GM21576 (cell line): ENCODE measurements at regions not wholly inside any gene's neighbourhood (a gene's known extent, or its start where the extent isn't known, plus 50 kb on each side); places are given as distances from the start of the nearest gene placed in this dataset.

Experiments
- ATAC-seq: cut with Tn5 transposase; IDR thresholded peaks from one replicate; pipeline ENCODE4 v1.9.1; 2021; ENCODE audit warnings: mild to moderate bottlenecking, moderate library complexity; ENCODE audit not compliant: unreplicated experiment

DNA sequence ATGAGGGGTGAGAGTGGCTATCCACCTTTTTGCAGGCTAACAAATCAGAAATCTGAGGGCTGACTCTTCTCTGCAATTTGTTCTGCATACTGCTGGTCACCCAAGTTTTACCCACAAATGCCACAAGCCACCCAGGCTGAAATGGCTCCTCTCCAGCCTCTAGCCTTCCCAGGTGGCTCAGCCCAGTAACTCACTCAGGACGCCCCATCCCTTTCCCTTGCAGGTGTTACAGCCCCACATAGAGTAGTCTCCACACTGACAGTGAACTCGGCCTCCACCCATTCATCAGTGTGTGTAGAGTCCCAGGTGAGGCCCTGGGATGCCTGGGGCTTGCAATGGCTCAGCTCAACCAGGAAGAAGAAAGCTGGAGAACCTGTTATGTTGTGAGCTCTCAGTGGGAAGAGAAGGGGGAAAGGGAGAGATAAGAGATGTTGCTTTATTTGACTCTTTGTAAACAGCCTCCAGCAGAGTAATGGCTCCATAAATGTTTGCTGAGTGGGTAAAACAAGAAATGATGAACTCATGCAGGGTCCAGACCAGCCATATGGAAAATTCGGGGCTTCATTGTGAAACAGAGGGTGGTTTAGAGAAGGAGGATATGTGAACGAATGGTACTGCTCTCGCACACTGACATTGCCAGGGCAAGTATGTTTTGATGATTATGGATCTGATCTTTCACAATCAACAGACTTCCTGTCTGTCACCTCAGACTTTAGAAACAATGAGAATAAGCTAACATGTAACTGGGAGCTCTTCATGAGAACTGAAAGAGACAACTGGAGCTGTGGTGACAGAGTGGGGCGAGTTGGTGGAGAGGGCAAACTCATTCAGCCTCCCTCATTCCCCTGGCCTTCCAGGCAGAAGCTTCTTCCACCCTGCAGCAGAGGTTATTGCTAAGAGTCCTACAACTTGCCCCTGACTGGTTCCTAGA is 74.2 kb upstream of the RFC3 start:
- ATAC-seq, result peak; percentile 77

DNA sequence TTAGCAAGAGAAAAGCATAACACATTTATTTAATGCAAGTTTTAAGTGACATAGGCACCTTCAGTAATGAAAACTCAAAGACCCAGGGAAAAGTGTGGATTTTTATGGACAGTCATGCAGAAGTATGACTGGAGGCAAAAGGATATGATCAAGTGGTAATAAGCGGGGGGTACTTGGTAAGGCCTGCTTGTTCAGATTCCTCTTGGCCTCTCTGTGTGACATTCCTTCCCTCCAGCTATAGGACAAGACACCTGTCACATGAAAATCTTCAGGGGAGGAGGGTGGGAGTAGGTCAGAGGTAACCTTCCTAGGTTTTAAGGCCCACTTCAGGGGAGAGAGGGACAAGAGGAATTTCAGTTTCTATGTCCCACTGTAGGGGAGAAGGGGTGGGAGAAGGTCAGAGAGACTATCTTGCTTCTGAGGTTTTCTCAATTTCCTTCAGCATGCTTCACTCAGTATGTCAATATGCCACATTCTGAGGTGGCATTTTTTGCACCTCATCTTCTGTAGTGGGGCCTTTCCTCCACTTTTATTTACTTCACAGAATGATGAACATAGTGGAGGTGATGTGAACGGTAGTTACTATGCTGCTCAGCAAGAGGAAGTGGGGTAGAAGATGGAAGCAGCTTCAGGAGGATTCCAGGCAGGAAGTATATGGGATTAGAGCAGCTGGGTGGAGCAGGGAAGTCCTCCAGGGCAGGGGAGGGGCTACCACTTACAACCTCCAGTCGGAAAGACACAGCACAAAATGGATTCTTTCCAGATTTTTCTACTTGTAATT is 73.2 kb upstream of the RFC3 start:
- ATAC-seq, result no peak

DNA sequence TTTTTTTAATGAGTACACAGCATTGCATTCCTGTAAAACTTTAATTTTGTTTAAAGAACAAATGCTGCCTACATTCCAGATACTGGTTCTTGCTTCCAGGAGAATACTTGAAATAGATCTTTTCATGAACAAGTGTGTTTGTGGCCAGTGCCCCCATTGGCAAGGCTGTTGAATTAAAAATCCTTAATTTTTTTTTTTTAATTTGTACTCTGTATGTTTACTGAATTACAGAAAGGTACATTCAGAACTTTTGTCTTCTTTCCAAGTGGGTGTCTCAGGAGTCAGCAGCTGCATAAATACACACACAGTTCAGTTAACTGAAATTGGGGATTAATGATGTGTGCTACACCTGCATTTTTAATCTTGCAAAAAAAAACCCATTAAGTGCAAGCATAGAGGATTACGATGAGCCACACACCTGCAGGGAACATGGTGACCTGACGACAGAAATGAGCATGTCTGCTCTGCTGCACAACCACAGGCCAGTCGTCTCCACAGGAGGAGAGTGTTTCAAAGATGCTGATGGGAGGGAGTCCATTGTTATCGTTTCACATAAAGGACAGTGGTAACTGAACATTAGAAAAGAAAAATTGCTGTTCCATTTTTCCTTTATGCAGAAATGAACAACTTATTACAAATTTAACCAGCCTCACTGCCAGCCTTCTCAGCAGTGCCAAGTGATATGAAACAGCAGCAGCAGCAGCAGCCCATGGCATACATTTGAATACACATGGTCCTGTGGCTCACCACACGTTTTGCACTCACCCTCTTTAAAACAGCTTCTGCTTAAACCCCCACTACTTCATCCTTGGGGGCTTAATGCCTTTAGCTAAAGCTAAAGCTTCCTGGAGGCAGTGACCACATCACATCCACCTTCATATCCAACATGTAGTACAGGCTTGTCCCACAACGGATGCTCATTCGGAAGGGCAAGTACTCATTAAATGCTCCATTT is 72.3 kb upstream of the RFC3 start:
- ATAC-seq, result peak; percentile 45

DNA sequence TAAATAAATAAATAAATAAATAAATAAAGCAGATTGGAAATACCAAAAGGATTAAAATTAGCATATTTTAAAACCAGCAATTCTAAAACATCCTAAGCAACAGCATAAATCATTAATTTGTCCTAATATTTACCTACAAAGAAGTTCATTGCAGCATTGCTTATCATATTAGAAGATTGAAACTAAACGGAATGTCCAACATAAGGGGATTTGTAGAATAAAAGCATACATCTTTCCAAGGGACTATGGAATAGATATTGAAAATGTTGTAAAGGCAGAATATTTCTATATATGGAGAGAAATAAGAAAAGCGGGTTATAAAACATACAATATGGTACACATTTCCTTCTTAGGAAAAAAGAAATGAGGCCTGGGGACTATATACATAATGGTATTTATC is 71.1 kb upstream of the RFC3 start:
- no peak for ATAC-seq

DNA sequence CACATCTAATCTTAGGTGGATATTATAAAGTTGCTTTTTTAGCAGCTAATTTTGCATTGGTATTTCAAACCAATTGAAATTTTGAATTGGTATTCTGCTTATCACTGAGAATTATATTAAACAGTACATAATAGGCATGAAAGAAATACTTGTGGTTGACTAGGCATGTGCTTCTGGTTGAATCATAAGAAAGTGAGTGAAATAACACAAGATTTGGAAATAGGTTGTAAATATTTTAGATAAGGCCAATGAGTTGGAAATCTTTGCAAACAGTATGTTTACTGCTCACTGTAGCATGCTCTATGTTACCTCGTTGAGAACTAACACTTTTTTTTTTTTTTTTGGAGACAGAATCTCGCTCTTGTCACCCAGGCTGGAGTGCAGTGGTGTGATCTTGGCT is 66.8 kb upstream of the RFC3 start:
- no peak for ATAC-seq

DNA sequence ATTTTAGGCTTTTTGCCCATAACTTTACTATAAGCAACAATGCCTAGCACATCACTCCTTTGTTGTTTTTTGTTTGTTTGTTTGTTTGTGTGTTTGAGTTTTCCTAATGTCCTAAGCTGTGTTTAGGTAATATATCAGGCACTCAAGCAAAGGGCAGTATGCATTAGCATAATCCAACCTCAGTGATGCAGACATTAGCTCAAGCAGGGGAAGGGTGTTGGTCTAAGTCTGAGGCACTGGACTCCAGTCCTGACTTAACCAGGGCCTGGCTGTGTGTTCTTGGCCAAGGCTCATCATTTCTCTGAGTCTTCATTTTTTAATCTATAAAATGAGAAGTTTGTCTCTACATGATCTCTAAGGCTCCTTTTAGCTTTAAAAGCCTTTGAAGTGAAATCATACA is 65.9 kb upstream of the RFC3 start:
- ATAC-seq, result no peak

DNA sequence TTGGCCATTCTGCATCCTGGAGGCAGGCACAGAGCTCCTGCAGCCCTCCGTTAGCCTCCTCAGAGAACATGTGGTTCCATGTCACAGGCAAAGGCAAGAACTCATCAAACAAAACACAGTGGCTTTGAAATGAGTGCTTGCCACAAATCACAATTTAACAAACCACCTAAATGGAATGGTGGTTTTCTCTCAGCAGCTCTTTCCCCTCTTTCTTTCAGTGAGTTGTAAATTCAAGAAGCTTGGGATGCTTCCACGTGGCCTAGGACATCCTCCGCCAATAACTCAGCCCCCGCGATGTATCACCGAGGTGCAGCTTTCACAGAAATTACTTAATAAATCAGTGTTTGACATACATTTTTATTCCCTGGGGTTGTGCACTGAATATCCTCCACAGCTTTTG is 65.4 kb upstream of the RFC3 start:
- ATAC-seq, result no peak

DNA sequence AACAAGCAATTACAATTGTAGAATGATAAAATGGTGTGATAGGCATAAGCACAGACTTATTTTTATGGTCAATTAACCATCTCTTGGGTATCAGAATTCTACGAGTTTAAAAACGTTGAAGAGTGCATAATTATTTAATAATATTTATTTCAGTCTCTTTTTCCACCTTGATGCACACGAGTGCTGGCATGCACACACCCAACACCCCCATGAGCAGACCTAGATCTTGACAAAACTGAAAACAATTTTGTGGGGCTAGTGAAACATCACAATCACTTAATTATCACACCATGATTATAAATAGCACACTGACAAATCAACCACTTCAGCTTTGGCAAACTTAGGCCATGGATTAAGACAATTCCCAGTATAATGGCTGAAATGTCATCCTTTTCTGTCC is 61.0 kb upstream of the RFC3 start:
- no peak for ATAC-seq

DNA sequence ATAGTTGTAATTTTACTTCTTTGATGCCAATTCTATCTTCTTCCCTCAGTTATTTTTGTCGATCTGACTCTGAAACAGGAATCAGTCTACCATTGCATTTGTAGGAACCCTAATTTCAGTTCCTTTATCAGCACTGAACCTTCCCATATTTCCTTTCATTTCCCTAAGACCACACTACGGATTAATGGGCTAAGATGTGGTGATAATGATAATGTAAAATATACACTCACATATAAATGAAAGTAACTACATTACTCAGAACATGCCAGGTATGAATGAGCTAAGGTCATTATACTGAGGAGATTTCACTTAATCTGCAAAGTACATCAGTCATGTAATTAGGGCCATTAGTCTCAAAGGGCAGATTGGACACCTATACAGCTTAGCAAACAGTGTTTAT is 60.2 kb upstream of the RFC3 start:
- peak; percentile 56 for ATAC-seq

DNA sequence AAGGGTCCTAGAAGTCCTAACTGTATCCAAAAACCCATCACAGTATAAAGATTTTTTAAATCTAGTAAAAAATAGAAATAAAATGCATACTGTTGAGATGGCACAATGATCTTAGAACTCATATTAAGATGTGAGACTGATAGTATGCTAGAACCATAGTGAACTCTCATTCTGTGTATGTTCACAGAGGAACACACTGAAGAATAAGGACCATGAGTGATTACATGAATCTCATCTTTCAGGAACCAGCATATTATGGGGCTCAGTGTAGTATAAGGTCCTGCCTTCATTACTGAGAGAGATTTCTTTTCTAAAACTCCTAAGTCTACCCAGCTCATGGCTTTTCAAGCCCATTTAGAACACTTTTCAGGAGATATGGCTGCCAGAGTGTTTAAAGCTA is 59.8 kb upstream of the RFC3 start:
- ATAC-seq, result peak; percentile 65

DNA sequence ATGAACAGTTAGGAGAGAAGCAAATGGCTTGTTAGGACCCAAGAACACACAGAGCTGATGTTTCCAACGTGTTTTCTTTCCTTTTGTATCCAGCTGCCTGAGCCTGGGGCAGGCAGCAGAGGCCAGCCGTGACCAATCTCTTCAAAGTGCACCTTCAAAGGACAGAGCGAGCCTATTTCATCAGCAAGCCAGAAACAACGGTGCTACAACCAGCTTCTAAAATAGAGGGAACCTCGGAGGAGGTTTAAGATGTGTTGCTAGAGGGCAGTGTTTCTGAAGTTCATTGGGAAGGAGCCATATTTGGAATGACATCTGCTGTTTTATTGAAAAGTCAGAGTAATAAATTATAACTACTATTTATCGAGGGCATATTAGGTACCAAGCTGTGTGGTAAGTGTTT is 56.2 kb upstream of the RFC3 start:
- ATAC-seq, result no peak

DNA sequence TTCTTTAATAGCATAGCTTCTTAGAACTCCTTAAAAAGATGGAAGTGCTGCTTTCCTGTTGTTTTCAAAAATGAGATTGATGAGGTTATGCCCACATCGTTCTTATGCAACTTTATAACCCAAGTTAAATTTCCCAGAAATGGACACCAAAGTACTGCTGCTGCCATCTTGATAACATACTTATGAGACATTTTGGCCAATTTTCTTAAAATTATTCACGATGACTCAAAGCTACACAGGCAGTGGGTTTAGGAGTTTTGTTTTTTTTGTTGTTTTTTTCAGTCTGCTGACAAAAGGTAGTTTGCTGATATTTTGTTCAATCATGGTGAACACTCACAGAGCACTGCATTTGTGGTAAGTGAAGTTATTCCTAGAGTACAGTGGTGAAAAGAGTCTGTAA is 54.9 kb upstream of the RFC3 start:
- no peak for ATAC-seq

DNA sequence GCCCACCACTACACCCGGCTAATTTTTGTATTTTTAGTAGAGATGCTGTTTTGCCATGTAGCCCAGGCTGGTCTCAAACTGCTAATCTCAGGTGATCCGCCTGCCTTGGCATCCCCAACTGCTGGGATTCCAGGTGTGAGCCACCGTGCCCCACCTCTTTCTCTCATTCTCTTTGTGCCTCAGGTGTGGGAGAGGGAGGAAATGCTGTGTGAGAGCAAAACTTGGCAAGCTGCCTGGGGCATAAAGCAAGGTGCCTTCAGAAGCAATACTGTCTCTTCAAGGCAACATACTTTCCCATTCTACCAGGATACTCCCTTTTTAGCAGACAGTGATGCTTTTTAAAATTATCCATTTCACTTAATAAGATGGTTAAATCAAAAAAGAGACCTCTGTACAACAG is 53.2 kb upstream of the RFC3 start:
- no peak for ATAC-seq

DNA sequence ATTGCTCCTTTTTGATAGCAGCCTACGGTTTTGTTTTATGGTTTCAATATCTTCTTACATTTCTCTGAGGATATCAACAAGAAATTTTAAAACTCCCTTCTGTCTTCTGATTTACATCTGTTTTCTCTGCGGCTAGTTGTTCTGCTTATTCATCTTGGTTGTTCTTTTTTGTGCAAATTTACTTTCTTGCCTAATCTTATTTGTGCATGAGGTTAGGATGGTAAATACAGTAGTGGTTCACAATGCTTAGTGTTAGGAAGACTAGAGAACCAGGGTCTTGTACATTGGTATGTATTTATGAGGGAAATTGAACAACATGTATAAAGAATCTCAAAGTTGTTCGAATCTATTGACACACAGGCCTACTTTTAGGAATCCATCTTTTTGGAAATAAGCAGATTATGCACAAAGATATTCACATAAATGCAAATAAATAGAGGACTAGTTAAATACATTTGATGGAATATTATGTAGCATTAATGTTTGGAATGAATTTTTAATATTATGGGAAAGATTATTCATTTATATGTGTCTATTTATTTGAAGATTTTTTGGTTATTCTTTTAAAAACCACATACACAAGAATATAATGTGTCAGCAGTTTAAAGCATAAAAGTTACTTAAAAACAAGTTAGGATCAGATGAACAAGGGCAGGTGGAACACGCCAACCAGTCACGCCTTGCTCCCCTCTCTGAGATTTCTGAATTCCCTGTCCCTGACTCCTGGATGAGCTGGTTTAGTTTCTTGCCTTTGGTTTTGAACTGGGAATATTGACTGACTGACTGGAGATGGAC is 51.4 kb upstream of the RFC3 start:
- no peak for ATAC-seq

DNA sequence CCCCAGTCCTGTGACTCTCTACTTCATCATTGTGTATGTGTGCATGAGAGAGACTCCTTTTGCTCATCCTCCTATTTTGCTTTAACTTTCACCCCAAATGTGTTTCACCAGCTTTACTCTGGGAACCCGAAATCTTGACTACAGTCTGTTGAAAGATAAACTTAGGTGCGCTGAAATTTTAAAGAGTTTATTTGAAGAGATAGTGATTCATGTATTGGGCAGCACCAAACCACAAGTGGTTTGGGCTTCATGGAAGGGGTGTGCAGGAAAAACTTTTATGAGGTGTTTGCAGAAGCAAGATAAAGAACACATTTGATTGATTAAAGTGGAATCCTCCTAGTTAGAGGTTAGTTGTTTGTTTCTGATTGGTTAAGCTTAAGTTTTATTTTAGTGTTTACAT is 50.8 kb upstream of the RFC3 start:
- ATAC-seq, result no peak
